Activated T-helper 17 cell treated with anti-CD3 and anti-CD28 coated beads, Interleukin-2, amount 50 U/mL, for 72 hours (primary cell): ENCODE measurements at regions not wholly inside any gene's neighbourhood (a gene's known extent, or its start where the extent isn't known, plus 50 kb on each side); places are given as distances from the start of the nearest gene placed in this dataset.

Source experiments
- ATAC-seq: fragments of 150-1000 bp; cut with Tn5 transposase; replicated peaks from 2 replicates; pipeline ENCODE4 v1.10.0; 2021; ENCODE audit warnings: mild to moderate bottlenecking, moderate library complexity
- H3K27ac Mint-ChIP-seq: one replicate; pipeline ENCODE4 v1.8.0; 2022; ENCODE audit warnings: mixed read lengths
- H3K27me3 Mint-ChIP-seq: one replicate; pipeline ENCODE4 v1.8.0; 2022; ENCODE audit warnings: mixed read lengths
- H3K36me3 Mint-ChIP-seq: one replicate; pipeline ENCODE4 v1.8.0; 2022; ENCODE audit warnings: low read depth, mild to moderate bottlenecking, mixed read lengths
- H3K4me1 Mint-ChIP-seq: one replicate; pipeline ENCODE4 v1.8.0; 2022; ENCODE audit warnings: mixed read lengths
- H3K4me3 Mint-ChIP-seq: one replicate; pipeline ENCODE4 v1.8.0; 2022; ENCODE audit warnings: mild to moderate bottlenecking, mixed read lengths
- H3K9me3 Mint-ChIP-seq: one replicate; pipeline ENCODE4 v1.8.0; 2022; ENCODE audit warnings: mixed read lengths

DNA sequence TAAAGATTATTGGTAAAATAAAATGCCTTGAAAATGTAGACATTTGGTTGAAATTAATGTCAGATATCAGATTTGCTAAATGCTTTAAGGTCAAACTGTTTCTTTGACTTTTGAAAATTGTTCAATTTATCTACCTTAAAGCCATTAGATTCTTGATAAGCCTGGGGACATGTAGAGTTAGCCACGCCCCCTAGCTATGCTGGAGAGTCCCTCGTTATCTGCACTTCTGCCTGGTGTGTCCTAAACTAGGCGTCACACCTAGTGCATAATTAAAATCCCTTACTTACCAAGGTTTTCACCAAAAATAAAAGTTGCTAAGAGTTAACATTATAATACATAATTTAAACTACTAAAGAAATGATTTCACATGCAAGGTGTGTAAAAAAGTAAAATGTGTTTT lies 79.5 kb downstream of the EGLN3 start:
- ATAC-seq: no peak
- Mint-ChIP-seq H3K27me3 (no peaks in the 10 kb centered on the region), H3K36me3 (no peaks in the 10 kb centered on the region), H3K9me3 (peaks cover 14% of the 10 kb centered on the region), H3K4me3 (no peak overlapping the region), H3K4me1 (no peaks in the 10 kb centered on the region), H3K27ac (no peak overlapping the region)

DNA sequence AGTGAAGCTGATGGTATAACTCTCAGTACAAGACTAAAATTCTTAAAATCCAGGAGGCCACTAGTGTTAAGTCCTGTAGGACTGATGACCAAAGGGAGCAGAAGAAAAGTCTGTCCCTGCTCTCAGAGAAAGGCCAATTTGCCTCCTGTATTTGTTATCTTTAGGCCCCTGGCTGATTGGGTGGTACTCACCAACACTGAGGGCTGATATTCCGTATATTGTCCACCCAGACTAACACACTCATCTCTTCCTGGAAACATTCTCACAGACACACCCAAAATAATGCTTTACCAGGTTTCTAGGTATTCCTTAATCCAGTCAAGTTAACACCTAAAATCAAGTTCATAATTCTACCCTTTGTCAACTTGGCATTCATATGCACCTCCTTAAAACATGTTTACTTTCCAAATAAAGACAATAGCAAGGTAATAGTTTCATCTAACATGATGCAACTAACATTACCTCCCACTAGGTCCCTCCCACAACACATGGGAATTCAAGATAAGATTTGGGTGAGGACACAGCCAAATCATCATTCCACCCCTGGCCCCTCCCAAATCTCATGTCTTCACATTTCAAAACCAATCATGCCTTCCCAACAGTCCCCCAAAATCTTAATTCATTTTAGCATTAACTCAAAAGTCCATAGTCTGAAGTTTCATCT lies 84.3 kb downstream of the EGLN3 start:
- Mint-ChIP-seq H3K27ac (no peak overlapping the region), H3K4me1 (no peaks in the 10 kb centered on the region), H3K27me3 (no peaks in the 10 kb centered on the region), H3K9me3 (no peaks in the 10 kb centered on the region), H3K4me3 (no peak overlapping the region), H3K36me3 (no peaks in the 10 kb centered on the region)
- ATAC-seq: no peak

DNA sequence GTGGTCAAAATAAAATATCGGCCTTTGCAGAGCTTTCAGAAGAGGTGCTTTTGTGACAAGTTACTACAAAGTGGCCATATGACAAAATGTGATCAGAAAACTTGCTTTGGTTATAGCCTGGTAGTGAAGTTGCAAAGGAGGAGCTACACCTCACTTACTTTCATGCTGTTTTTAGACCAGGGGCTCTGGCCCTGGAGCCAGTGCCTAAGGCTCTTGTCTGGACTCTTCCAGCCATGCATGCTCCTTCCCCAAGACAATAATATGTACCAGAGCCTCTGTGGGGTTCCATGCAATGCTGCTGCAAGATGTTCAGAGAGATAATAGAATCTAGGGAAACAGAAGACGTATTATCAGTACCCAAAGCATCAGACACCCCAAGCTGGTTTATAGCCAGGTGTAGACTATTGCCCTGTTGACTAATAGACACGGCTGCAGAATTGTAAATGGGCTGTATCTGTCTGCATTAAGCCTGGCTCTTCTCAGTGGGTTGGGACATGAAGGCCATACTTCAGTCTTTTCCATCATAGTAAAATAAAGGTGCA lies 88.5 kb downstream of the EGLN3 start:
- Mint-ChIP-seq H3K27ac (no peak overlapping the region), H3K9me3 (no peaks in the 10 kb centered on the region), H3K36me3 (no peaks in the 10 kb centered on the region), H3K4me3 (no peak overlapping the region), H3K4me1 (peaks cover 16% of the 10 kb centered on the region), H3K27me3 (no peaks in the 10 kb centered on the region)
- ATAC-seq: no peak

DNA sequence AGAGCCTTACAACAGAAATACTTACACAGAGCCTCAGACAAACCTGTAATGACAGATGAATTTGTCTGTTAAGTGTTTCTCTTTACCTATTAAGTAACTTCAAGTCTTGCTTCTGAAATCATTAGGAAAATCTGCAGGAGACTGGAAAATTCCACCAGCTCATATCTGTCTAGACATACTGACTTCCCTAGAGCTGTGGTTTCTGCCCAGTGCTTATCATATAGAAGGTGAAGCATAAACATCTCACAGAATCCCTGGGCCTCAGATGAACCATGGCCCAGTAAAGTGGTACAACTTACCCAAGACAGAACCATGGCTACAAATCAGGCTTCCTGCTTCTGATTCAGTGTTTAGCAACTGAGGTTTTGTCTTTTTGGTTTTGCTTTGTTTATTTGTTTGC lies 91.6 kb downstream of the EGLN3 start:
- Mint-ChIP-seq H3K27me3 (no peaks in the 10 kb centered on the region), H3K9me3 (no peaks in the 10 kb centered on the region), H3K36me3 (no peaks in the 10 kb centered on the region), H3K4me1 (peaks cover 16% of the 10 kb centered on the region), H3K4me3 (no peak overlapping the region), H3K27ac (no peak overlapping the region)
- ATAC-seq: peak; percentile 49

DNA sequence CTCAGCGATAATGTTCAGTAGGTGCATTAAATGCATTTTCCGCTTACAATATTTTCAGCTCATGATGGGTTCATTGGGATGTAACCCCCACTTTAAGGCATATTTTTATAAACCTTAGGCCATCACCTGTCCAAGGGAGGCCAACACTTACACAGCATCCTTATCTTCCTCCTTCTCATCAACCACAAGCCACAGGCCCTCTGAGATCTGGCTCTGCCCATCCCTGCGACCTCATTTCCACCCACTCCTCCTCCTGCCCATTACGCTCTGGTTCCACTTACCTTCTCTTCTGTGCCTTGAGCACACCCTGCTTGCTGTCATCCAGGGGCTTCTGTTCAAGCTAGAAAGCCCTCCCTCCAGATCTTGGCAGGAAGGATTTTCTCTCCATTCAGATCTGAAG lies 93.2 kb downstream of the EGLN3 start:
- H3K27me3 Mint-ChIP-seq: no peaks in the 10 kb centered on the region
- no peak overlapping the region for H3K4me3 Mint-ChIP-seq
- peak; percentile 64 for ATAC-seq
- H3K36me3 Mint-ChIP-seq: no peaks in the 10 kb centered on the region
- H3K27ac Mint-ChIP-seq: no peak overlapping the region
- peaks cover 16% of the 10 kb centered on the region for H3K4me1 Mint-ChIP-seq
- no peaks in the 10 kb centered on the region for H3K9me3 Mint-ChIP-seq

DNA sequence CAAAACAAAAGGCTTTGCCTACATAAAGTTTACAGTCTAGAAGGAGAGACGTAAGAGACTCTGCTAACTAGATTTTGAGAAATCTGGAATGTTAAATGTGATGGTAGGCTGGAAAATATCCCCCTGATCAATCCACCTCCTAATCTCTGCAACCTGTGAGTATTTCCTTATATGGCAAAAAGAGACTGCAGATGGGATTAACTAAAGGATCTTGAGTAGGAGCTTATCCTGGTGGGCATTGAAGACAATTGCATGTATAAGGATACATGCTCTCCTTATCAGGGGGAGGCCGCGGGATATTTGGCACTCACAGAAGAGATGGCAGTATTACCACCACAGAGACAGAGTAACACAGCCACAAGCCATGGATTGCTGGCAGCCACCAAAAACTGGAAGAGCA lies 95.2 kb downstream of the EGLN3 start:
- H3K27me3 Mint-ChIP-seq: peaks cover 6% of the 10 kb centered on the region
- no peak overlapping the region for H3K4me3 Mint-ChIP-seq

More for the DNA sequence above, 95.2 kb downstream of the EGLN3 start:
- no peak overlapping the region for H3K27ac Mint-ChIP-seq
- no peak for ATAC-seq
- H3K9me3 Mint-ChIP-seq: no peaks in the 10 kb centered on the region
- no peaks in the 10 kb centered on the region for H3K36me3 Mint-ChIP-seq
- H3K4me1 Mint-ChIP-seq: peaks cover 19% of the 10 kb centered on the region
